PC-3 (cell line): ENCODE measurements at regions not wholly inside any gene's neighbourhood (a gene's known extent, or its start where the extent isn't known, plus 50 kb on each side); places are given as distances from the start of the nearest gene placed in this dataset.

Source experiments
- EZH2 ChIP-seq: fragments of 300-600 bp; sonication (generic); IDR thresholded peaks from one replicate; pipeline ENCODE4 v1.6.1; 2017; ENCODE audit warnings: antibody characterized with exemption, mild to moderate bottlenecking, low read length; ENCODE audit not compliant: unreplicated experiment
- EZH2phosphoT487 ChIP-seq: fragments of 300-600 bp; sonication (generic); IDR thresholded peaks from 2 replicates; pipeline ENCODE4 v1.6.1; 2018; ENCODE audit warnings: mild to moderate bottlenecking, antibody characterized with exemption, low read length, borderline replicate concordance
- TF ChIP-seq, protein P1 (sequence below): fragments of 300-600 bp; sonication (generic); conservative IDR thresholded peaks from 2 replicates; pipeline ENCODE4 v1.5.1; 2017; ENCODE audit warnings: antibody characterized with exemption, low read depth, mild to moderate bottlenecking, low read length

DNA sequence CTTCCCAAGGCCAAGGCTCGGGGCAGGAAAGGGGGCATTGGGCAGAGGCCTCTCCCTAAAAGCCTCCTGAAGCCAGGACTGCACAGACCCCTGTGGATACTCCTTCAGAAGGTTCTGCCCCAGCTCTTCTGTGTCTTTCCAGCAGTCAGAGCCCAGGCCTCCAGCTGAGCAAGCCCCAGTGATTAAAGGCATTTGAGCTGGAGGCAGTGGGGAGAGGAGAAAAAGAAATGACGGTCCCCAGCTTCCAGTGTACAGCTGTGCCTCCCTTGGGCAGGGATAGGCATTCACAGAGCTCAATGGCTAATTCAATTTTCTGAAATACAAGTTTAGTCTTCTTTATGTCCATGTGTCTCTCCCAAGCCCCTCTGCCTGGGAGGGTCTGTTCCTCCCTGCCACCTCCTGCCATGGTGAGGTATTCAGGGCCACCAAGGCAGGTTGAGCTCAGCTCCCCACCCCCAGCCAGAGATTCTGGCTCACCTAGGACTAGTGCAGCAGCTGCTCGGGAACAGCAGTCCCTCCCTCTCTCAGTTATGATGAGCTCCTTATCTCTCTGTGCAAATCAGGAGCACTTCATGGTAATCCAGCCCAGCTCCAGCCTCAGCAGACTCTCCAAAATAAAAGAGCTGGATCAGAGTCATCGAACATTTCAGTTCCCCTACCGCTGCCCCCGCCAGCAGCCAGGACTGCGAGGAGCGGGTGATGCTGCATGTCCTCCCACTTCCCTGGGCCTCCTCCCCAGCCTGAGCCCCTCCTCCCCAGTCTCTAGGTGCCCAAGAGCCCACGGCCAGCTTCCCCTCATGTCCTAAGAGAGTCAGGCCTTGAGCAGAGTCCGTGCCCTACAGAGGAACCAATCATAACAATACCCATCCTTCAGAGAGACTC lies 208.4 kb upstream of the ZC3H12A start:
- TF ChIP-seq, protein P1, sequence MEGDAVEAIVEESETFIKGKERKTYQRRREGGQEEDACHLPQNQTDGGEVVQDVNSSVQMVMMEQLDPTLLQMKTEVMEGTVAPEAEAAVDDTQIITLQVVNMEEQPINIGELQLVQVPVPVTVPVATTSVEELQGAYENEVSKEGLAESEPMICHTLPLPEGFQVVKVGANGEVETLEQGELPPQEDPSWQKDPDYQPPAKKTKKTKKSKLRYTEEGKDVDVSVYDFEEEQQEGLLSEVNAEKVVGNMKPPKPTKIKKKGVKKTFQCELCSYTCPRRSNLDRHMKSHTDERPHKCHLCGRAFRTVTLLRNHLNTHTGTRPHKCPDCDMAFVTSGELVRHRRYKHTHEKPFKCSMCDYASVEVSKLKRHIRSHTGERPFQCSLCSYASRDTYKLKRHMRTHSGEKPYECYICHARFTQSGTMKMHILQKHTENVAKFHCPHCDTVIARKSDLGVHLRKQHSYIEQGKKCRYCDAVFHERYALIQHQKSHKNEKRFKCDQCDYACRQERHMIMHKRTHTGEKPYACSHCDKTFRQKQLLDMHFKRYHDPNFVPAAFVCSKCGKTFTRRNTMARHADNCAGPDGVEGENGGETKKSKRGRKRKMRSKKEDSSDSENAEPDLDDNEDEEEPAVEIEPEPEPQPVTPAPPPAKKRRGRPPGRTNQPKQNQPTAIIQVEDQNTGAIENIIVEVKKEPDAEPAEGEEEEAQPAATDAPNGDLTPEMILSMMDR = no peak
- TF ChIP-seq EZH2phosphoT487 (no peak), EZH2 (no peak)
